ENCODE measurements at regions not wholly inside any gene's neighbourhood (a gene's known extent, or its start where the extent isn't known, plus 50 kb on each side); places are given as distances from the start of the nearest gene placed in this dataset.

- no peak for TF ChIP-seq CTCF (IDR thresholded peaks at IDR 0.05)
- TF ChIP-seq POLR2A (IDR thresholded peaks at IDR 0.05): no peak
Observed at GRCh38 chr22:22358152-22358551, 113.6 kb downstream of the VPREB1 start.

All from ovary (tissue), 3 donors.